ENCODE measurements at regions not wholly inside any gene's neighbourhood (a gene's known extent, or its start where the extent isn't known, plus 50 kb on each side); places are given as distances from the start of the nearest gene placed in this dataset.

DNA sequence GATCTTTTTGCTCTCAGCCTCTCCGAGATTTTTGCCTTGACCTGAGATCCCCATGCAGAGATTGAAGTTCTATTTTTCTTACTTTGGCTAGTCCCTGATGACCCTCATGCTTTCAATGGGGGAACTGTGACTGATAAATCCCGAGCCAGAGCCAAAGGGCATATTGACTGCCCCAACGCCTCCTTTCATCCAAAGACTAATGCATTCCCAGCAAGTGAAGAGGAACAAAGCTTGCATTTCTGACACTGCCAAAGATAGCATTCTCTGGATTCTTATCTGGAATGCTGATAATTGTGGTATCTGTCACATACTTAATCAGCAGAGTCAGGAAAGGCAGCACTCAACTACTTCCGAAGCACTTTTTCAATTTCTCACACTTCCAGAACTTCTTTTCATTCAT is 152.3 kb upstream of the EGLN3 start:
- TF ChIP-seq ZNF274 (IDR thresholded peaks at IDR 0.05; ENCODE audit: low read depth, low read length) (no peak), YY1 (IDR thresholded peaks at IDR 0.05; ENCODE audit: insufficient read depth, insufficient read length) (no peak), SUZ12 (IDR thresholded peaks at IDR 0.05; ENCODE audit: extremely low read depth, insufficient read depth, insufficient read length) (no peak)

Data from NT2/D1 (cell line).